NT2/D1 (cell line): ENCODE measurements at regions not wholly inside any gene's neighbourhood (a gene's known extent, or its start where the extent isn't known, plus 50 kb on each side); places are given as distances from the start of the nearest gene placed in this dataset.
A peak's percentile ranks its signal among the peaks of the same experiment; 100 is the strongest.

Experiments used
- DNase-seq: peaks from one replicate; pipeline ENCODE4 v3.0.0-alpha.2; 2011; ENCODE audit warnings: low read depth, low spot score
- H3K27me3 ChIP-seq: 2 replicates; pipeline ENCODE4 v1.6.0; 2011; ENCODE audit warnings: mild to moderate bottlenecking; ENCODE audit not compliant: insufficient read length, insufficient read depth
- H3K36me3 ChIP-seq: 2 replicates; pipeline ENCODE4 v1.6.1; 2011; ENCODE audit warnings: mild to moderate bottlenecking, low read length, mixed read lengths; ENCODE audit not compliant: insufficient read depth, insufficient read length
- H3K4me1 ChIP-seq: 2 replicates; pipeline ENCODE4 v1.5.1; 2011; ENCODE audit not compliant: insufficient read depth, insufficient read length
- H3K4me3 ChIP-seq: 2 replicates; pipeline ENCODE4 v1.5.1; 2011; ENCODE audit warnings: low read depth; ENCODE audit not compliant: insufficient read length
- H3K9ac ChIP-seq: 2 replicates; pipeline ENCODE4 v1.6.0; 2011; ENCODE audit warnings: low read depth; ENCODE audit not compliant: insufficient read length
- H3K9me3 ChIP-seq: 2 replicates; pipeline ENCODE4 v1.5.1; 2011; ENCODE audit warnings: mild to moderate bottlenecking, low read length; ENCODE audit not compliant: insufficient read depth
- SUZ12 ChIP-seq: IDR thresholded peaks from 2 replicates; pipeline ENCODE4 v1.6.1; 2011; ENCODE audit not compliant: insufficient read length, insufficient read depth; ENCODE audit errors: extremely low read depth
- YY1 ChIP-seq: IDR thresholded peaks from 2 replicates; pipeline ENCODE4 v1.6.1; 2011; ENCODE audit not compliant: insufficient read length, insufficient read depth
- ZNF274 ChIP-seq: IDR thresholded peaks from 2 replicates; pipeline ENCODE4 v1.6.1; 2011; ENCODE audit warnings: mild to moderate bottlenecking, low read depth, low read length

- DNase-seq = no peak
- H3K4me3 ChIP-seq = no peak overlapping the region
- TF ChIP-seq YY1 (no peak), SUZ12 (no peak), ZNF274 (no peak)
Observed at GRCh38 chr21:30986965-30987364, 51.3 kb downstream of the KRTAP19-8 start.

DNA sequence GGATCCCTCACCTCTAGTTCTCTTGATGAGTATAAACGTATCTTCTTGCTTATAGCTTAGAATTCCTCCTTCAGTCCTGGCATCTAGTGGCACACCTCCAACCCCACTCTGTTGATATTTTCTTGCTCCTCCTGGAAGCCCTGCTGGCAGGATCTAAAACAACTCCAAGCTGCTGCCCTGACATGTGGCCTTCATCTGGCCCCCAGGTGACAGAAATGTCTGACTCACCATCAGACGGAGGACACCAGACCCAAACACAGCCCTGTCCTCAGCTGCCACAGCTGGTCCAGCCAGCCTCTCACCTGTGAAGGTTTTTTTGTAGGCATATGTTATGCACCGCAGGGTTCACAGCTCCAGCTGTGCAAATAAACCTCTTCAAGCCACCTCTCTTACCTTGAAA is 53.4 kb downstream of the KRTAP19-8 start:
- Histone ChIP-seq H3K4me3 (no peak overlapping the region), H3K27me3 (no peaks in the 10 kb centered on the region), H3K9ac (no peak overlapping the region), H3K36me3 (no peaks in the 10 kb centered on the region), H3K9me3 (no peaks in the 10 kb centered on the region), H3K4me1 (no peaks in the 10 kb centered on the region)
- no peak for TF ChIP-seq ZNF274
- no peak for TF ChIP-seq SUZ12
- TF ChIP-seq YY1 = no peak
- DNase-seq = no peak

More at GRCh38 chr21:30986965-30987364, 51.3 kb downstream of the KRTAP19-8 start:
- Histone ChIP-seq H3K36me3 (no peaks in the 10 kb centered on the region), H3K27me3 (no peaks in the 10 kb centered on the region), H3K9ac (no peak overlapping the region), H3K9me3 (no peaks in the 10 kb centered on the region), H3K4me1 (no peaks in the 10 kb centered on the region)

DNA sequence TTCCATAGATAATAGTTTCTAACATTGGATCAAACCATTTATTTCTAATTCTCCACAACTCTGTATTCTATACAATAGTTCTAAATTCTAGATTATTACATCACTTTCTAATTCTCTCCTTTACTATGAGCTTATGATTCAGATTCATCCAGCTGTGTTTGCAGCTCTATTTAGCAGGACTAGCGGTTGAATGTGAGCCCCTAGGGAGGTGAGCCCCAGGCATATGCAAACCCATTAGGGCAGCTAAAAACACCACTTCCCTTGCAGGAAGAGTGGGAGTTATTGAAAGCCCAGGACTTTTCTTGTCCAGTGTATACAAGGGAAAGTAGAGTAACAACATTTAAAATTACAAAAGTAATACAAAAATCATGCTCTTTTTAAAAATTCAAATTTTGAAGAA is 56.9 kb downstream of the KRTAP19-8 start:
- H3K4me3 ChIP-seq = no peak overlapping the region
- H3K4me1 ChIP-seq = no peaks in the 10 kb centered on the region
- H3K36me3 ChIP-seq = no peaks in the 10 kb centered on the region
- TF ChIP-seq YY1 = no peak
- DNase-seq = peak; percentile 38
- no peak overlapping the region for H3K9ac ChIP-seq
- no peaks in the 10 kb centered on the region for H3K9me3 ChIP-seq
- H3K27me3 ChIP-seq = no peaks in the 10 kb centered on the region

DNA sequence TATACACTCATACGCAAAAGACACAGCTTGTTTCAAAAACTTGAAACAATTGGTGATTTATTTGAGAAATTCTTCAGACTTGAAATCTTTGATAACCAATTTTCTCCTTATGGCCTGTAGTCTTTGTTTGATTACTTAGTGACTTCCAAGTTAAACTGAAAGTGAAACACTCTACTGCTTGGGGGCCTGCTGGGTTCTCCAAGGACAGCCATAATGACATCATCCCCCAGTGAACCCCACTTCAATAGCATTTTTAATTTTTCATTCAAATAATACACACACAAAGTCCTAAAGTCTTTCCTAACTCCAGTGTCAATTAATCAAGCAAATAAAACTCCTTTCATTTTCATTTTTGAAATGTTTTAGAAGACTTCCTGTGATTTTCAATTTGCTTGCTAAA is 59.2 kb downstream of the KRTAP19-8 start:
- H3K4me3 ChIP-seq = no peak overlapping the region
- H3K4me1 ChIP-seq = no peaks in the 10 kb centered on the region
- H3K27me3 ChIP-seq = no peaks in the 10 kb centered on the region
- no peaks in the 10 kb centered on the region for H3K9me3 ChIP-seq
- H3K36me3 ChIP-seq = no peaks in the 10 kb centered on the region
- no peak overlapping the region for H3K9ac ChIP-seq
- no peak for DNase-seq
- TF ChIP-seq SUZ12 = no peak
- no peak for TF ChIP-seq YY1
- no peak for TF ChIP-seq ZNF274

GRCh38 chr21:30964283-30964682 is 74.0 kb downstream of the KRTAP19-8 start:
- no peaks in the 10 kb centered on the region for H3K27me3 ChIP-seq
- TF ChIP-seq YY1 (no peak), ZNF274 (no peak), SUZ12 (no peak)
- H3K9me3 ChIP-seq = no peaks in the 10 kb centered on the region
- no peak overlapping the region for H3K9ac ChIP-seq
- DNase-seq = no peak
- no peaks in the 10 kb centered on the region for H3K36me3 ChIP-seq
- H3K4me1 ChIP-seq = no peaks in the 10 kb centered on the region
- no peak overlapping the region for H3K4me3 ChIP-seq

DNA sequence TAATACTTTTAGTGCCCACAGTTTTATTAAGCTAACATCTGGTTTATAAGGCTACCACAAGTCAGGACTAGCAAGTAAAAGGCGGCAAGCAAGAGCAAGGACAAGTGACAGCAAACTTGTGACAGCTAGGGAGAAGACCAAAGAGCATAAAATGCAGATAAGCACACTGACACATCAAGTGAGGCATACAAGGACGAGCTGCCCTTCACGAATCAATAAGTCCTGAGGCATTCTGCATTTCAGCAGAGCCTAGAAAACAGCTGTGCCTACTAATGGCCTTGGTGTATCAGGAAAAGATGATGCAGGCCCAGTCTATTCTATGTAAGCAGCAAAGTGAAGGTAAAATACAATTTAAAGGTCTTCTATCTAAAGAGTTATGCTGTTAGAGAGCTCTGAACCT is 74.8 kb downstream of the KRTAP19-8 start:
- Histone ChIP-seq H3K4me3 (no peak overlapping the region), H3K9me3 (no peaks in the 10 kb centered on the region), H3K4me1 (no peaks in the 10 kb centered on the region), H3K36me3 (no peaks in the 10 kb centered on the region), H3K27me3 (no peaks in the 10 kb centered on the region), H3K9ac (no peak overlapping the region)
- no peak for DNase-seq
- no peak for TF ChIP-seq YY1
- TF ChIP-seq SUZ12 = no peak
- no peak for TF ChIP-seq ZNF274

DNA sequence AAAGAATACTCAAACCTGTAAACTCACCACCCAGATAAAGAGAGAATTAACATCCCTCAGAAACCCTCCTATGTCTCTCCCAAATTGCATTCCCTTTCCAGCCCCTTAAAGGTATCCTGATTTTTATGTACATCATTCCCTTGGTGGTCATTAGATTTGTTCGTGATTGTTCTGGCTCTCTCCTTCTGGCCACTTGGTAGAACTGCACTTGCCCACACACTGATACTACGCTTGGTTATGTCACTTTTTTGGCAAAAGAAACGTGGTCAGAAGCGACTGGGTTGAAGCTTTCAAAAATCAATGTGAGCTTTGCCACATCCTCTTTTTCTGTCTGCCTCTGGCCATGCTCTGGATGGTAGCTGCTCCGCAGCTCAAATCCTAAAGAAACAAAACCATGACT is 76.3 kb downstream of the KRTAP19-8 start:
- Histone ChIP-seq H3K36me3 (no peaks in the 10 kb centered on the region), H3K9ac (no peak overlapping the region), H3K4me3 (no peak overlapping the region), H3K4me1 (no peaks in the 10 kb centered on the region), H3K27me3 (no peaks in the 10 kb centered on the region), H3K9me3 (no peaks in the 10 kb centered on the region)
- DNase-seq = peak; percentile 11
- no peak for TF ChIP-seq ZNF274

- H3K9me3 ChIP-seq = no peaks in the 10 kb centered on the region
- no peak overlapping the region for H3K4me3 ChIP-seq
- TF ChIP-seq YY1 (no peak), ZNF274 (no peak), SUZ12 (no peak)
- no peaks in the 10 kb centered on the region for H3K27me3 ChIP-seq
- H3K4me1 ChIP-seq = no peaks in the 10 kb centered on the region
- H3K36me3 ChIP-seq = no peaks in the 10 kb centered on the region
- no peak for DNase-seq
- H3K9ac ChIP-seq = no peak overlapping the region
Observed at GRCh38 chr21:30958741-30959140, 77.4 kb upstream of the KRTAP11-1 start.
